ENCODE measurements at regions not wholly inside any gene's neighbourhood (a gene's known extent, or its start where the extent isn't known, plus 50 kb on each side); places are given as distances from the start of the nearest gene placed in this dataset.

DNA sequence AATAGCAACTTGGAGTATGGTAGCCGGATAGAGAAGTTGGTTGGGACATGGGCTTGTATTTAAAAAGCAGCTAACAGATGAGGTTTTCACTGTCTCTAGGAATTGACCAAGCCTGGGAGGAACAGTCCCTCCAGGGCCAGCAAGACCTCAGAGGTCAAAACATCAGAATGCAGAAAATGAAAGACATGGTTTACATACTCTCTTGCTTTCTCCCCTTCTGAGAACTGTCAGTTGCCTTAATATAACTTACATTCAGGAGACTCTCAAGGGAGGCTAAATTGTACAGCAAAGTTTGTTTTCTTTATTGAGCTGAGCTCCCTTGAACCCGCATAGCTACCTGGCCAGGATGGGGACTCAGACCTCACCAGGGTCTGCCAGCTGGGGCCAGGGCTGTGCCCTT lies 179.3 kb downstream of the GAS1 start:
- TF ChIP-seq, protein P1, sequence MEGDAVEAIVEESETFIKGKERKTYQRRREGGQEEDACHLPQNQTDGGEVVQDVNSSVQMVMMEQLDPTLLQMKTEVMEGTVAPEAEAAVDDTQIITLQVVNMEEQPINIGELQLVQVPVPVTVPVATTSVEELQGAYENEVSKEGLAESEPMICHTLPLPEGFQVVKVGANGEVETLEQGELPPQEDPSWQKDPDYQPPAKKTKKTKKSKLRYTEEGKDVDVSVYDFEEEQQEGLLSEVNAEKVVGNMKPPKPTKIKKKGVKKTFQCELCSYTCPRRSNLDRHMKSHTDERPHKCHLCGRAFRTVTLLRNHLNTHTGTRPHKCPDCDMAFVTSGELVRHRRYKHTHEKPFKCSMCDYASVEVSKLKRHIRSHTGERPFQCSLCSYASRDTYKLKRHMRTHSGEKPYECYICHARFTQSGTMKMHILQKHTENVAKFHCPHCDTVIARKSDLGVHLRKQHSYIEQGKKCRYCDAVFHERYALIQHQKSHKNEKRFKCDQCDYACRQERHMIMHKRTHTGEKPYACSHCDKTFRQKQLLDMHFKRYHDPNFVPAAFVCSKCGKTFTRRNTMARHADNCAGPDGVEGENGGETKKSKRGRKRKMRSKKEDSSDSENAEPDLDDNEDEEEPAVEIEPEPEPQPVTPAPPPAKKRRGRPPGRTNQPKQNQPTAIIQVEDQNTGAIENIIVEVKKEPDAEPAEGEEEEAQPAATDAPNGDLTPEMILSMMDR (conservative IDR thresholded peaks at IDR 0.05; ENCODE audit: low read depth, low read length) = no peak
- no peak for TF ChIP-seq EZH2 (IDR thresholded peaks at IDR 0.05; ENCODE audit: low read length, unreplicated experiment)

Measured in PC-3 (cell line).